ENCODE measurements at regions not wholly inside any gene's neighbourhood (a gene's known extent, or its start where the extent isn't known, plus 50 kb on each side); places are given as distances from the start of the nearest gene placed in this dataset.

- Histone ChIP-seq H3K56ac (ENCODE audit: insufficient read length, low read depth, low read length) (no peak overlapping the region), H3K27ac (ENCODE audit: insufficient read length, low read depth, low read length) (no peak overlapping the region), H2BK15ac (ENCODE audit: low read depth, low read length) (no peak overlapping the region), H4K91ac (ENCODE audit: insufficient read length, low read depth, low read length) (no peak overlapping the region), H2BK120ac (ENCODE audit: low read depth, low read length, poor library complexity, severe bottlenecking) (no peak overlapping the region), H2AFZ (ENCODE audit: low read length) (no peak overlapping the region), H2BK5ac (ENCODE audit: insufficient read length, low read length) (no peak overlapping the region), H2BK12ac (ENCODE audit: insufficient read length, low read depth, low read length) (no peak overlapping the region), H4K5ac (ENCODE audit: insufficient read length, low read depth, low read length) (no peak overlapping the region), H3T11ph (ENCODE audit: low read length) (no peak overlapping the region), H3K23ac (ENCODE audit: insufficient read length, low read depth, low read length) (no peak overlapping the region), H3K9ac (ENCODE audit: extremely low read depth, insufficient read length, low read length) (no peak overlapping the region), H4K20me1 (ENCODE audit: control insufficient read depth, insufficient read depth, insufficient read length) (no peaks in the 10 kb centered on the region), H3K4ac (ENCODE audit: low read depth, low read length) (no peak overlapping the region), H3K18ac (ENCODE audit: insufficient read length, low read depth, low read length) (no peak overlapping the region), H2BK20ac (ENCODE audit: low read depth, low read length, poor library complexity, severe bottlenecking) (no peak overlapping the region), H3K23me2 (ENCODE audit: insufficient read length, low read depth, low read length, poor library complexity, severe bottlenecking) (no peaks in the 10 kb centered on the region), H3K9me3 (ENCODE audit: control insufficient read depth, low read depth, low read length) (no peaks in the 10 kb centered on the region), H4K8ac (replicated peaks; ENCODE audit: insufficient read length, low read depth, low read length) (no peak overlapping the region), H3K14ac (ENCODE audit: insufficient read depth, low read length) (no peak overlapping the region), H3K27me3 (ENCODE audit: insufficient read depth, low read length) (no peaks in the 10 kb centered on the region), H3K79me1 (ENCODE audit: insufficient read depth, low read depth, low read length, poor library complexity, severe bottlenecking) (no peaks in the 10 kb centered on the region), H3K4me1 (ENCODE audit: insufficient read depth, low read length) (no peaks in the 10 kb centered on the region), H2AK5ac (ENCODE audit: insufficient read length, low read length) (no peak overlapping the region), H3K4me2 (ENCODE audit: insufficient read depth, insufficient read length, low read length) (no peak overlapping the region), H3K79me2 (ENCODE audit: insufficient read depth, low read length) (no peaks in the 10 kb centered on the region)
- Mint-ChIP-seq H3K4me3 (no peak overlapping the region), H3K27me3 (ENCODE audit: low read depth) (no peaks in the 10 kb centered on the region), H3K36me3 (ENCODE audit: insufficient read depth in 1 of 3, low read depth in 3 of 3) (no peaks in the 10 kb centered on the region), H3K4me1 (0 out of 4 replicates have a peak, but pooled peaks cover 0 to 3% of the 10 kb centered on the region in 2 experiments), H3K27ac (no peak overlapping the region), H3K9me3 (no peaks in the 10 kb centered on the region)
- DNase-seq = no peak
- TF ChIP-seq CTCF (conservative IDR thresholded peaks at IDR 0.05) = no peak
Measured at GRCh38 chr13:33758113-33758512, 59.8 kb upstream of the RFC3 start.
